RWPE1 (cell line): ENCODE measurements at regions not wholly inside any gene's neighbourhood (a gene's known extent, or its start where the extent isn't known, plus 50 kb on each side); places are given as distances from the start of the nearest gene placed in this dataset.

ENCODE experiments used
- CTCF ChIA-PET: fragments of 350-600 bp; sonication (Branson Sonifier 250); formaldehyde crosslinking; extraction: SDS; loops from one replicate; lab custom pipeline; 2021; lab: Yijun Ruan, JAX
- POLR2A ChIA-PET: fragments of 400-600 bp; formaldehyde crosslinking; extraction: SDS; loops from one replicate; lab custom pipeline; 2020; ENCODE audit warnings: antibody characterized with exemption; ENCODE audit not compliant: low non-redundant PET; lab: Yijun Ruan, JAX
- DNase-seq: peaks from one replicate; pipeline ENCODE4 v3.0.0; 2012; ENCODE audit warnings: low spot score
- H3K27ac ChIP-seq: fragments of 450-650 bp; 2 replicates; pipeline ENCODE4 v1.5.1; 2017
- TF ChIP-seq, protein P1 (sequence below): fragments of 450-650 bp; conservative IDR thresholded peaks from 2 replicates; pipeline ENCODE4 v1.5.1; 2017; ENCODE audit warnings: low read depth, mild to moderate bottlenecking

GRCh38 chr1:79588719-79589118 is 582.2 kb upstream of the ADGRL4 start:
- TF ChIP-seq, protein P1, sequence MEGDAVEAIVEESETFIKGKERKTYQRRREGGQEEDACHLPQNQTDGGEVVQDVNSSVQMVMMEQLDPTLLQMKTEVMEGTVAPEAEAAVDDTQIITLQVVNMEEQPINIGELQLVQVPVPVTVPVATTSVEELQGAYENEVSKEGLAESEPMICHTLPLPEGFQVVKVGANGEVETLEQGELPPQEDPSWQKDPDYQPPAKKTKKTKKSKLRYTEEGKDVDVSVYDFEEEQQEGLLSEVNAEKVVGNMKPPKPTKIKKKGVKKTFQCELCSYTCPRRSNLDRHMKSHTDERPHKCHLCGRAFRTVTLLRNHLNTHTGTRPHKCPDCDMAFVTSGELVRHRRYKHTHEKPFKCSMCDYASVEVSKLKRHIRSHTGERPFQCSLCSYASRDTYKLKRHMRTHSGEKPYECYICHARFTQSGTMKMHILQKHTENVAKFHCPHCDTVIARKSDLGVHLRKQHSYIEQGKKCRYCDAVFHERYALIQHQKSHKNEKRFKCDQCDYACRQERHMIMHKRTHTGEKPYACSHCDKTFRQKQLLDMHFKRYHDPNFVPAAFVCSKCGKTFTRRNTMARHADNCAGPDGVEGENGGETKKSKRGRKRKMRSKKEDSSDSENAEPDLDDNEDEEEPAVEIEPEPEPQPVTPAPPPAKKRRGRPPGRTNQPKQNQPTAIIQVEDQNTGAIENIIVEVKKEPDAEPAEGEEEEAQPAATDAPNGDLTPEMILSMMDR = no peak
- ChIA-PET POLR2A (no interaction called here), CTCF (no interaction called here)
- no peak for DNase-seq
- H3K27ac ChIP-seq = no peak overlapping the region

GRCh38 chr1:79587229-79587628 is 580.7 kb upstream of the ADGRL4 start:
- DNase-seq = no peak
- ChIA-PET CTCF (no interaction called here), POLR2A (no interaction called here)
- H3K27ac ChIP-seq = no peak overlapping the region
- TF ChIP-seq, protein P1 = no peak

DNA sequence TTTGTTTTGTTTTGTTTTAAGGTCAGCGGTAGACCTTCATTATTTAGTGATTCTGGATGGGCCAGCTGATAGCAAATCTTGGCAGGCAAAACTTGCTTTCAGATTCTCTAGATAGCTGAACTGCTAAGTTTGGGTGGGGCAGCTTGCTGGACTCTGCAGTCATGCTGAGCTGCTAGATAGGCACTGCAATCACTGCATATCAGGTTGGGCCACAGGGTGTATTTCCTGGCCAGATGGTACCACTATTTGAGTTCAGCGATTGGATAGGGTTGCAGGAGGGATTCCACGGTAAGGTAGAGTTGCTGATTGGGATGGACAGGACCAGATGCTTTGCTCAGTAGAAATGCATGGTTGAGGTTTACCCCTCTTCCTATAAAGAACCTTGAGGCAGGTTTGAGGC is 579.3 kb upstream of the ADGRL4 start:
- TF ChIP-seq, protein P1 = no peak
- no peak overlapping the region for H3K27ac ChIP-seq
- no peak for DNase-seq
- ChIA-PET CTCF (no interaction called here), POLR2A (no interaction called here)

DNA sequence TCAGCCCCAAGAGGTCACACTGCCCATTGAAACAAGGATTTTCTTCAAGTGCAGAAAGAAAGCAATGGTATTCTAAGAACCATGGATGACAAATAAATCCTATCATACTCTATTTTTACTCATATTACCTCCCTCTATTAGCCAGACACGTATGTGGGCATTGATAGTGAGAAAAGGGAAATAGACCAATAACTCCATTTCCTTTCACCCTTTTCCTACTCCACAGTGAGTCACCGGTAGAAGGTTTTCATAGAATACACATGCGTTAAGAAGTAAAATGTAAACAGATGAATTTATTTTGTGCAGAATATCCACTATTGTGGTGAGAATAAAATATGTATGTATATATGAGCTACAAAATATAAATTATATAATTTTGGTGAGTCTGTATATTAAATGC is 568.9 kb upstream of the ADGRL4 start:
- CTCF ChIA-PET = no interaction called here
- DNase-seq = no peak
- H3K27ac ChIP-seq = no peak overlapping the region
- TF ChIP-seq, protein P1 = no peak
- POLR2A ChIA-PET = no interaction called here

- ChIA-PET POLR2A (no interaction called here), CTCF (no interaction called here)
Measured at GRCh38 chr1:79568411-79568810, 561.9 kb upstream of the ADGRL4 start.

DNA sequence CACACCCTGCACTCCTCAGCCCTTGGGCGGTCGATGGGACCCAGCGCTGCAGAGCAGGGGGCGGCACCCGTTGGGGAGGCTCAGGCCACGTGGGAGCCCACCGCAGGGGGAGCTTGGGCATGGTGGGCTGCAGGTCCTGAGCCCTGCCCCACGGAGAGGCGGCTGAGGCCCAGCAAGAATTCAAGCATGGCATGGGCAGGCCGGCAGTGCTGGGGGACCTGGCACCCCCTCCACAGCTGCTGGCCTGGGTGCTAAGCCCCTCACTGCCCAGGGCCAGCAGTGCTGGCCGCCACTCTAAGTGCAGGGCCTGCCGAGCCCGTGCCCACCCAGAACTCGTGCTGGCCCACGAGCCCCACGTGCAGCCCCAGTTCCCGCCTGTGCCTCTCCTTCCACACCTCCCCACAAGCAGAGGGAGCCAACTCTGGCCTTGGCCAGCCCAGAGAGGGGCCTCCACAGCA is 555.0 kb upstream of the ADGRL4 start:
- no peak overlapping the region for H3K27ac ChIP-seq
- no peak for DNase-seq
- ChIA-PET POLR2A (no interaction called here), CTCF (no interaction called here)
- TF ChIP-seq, protein P1 = no peak

More at GRCh38 chr1:79568411-79568810, 561.9 kb upstream of the ADGRL4 start:
- DNase-seq = no peak
- no peak overlapping the region for H3K27ac ChIP-seq
- TF ChIP-seq, protein P1 = no peak

- TF ChIP-seq, protein P1 = no peak
- DNase-seq = no peak
- ChIA-PET CTCF (no interaction called here), POLR2A (no interaction called here)
- H3K27ac ChIP-seq = no peak overlapping the region
Measured at GRCh38 chr1:79556189-79556588, 549.7 kb upstream of the ADGRL4 start.
